ENCODE measurements at regions not wholly inside any gene's neighbourhood (a gene's known extent, or its start where the extent isn't known, plus 50 kb on each side); places are given as distances from the start of the nearest gene placed in this dataset.

- no peak for TF ChIP-seq CTCF (CRISPR knock-in tag; IDR thresholded peaks at IDR 0.05)
- no peak for TF ChIP-seq FOXM1 (CRISPR knock-in tag; IDR thresholded peaks at IDR 0.05)
- no peak for TF ChIP-seq MXD4 (CRISPR knock-in tag; IDR thresholded peaks at IDR 0.05)
- TF ChIP-seq ELF4 (CRISPR knock-in tag; IDR thresholded peaks at IDR 0.05; ENCODE audit: borderline replicate concordance): no peak
- TF ChIP-seq CBFB (CRISPR knock-in tag; IDR thresholded peaks at IDR 0.05): no peak
- TF ChIP-seq CREB1 (IDR thresholded peaks at IDR 0.05): no peak
- TF ChIP-seq CREB1 (CRISPR knock-in tag; IDR thresholded peaks at IDR 0.05): no peak
- TF ChIP-seq RFXANK (CRISPR knock-in tag; IDR thresholded peaks at IDR 0.05): no peak
- no peak for TF ChIP-seq POLR2A (IDR thresholded peaks at IDR 0.05; ENCODE audit: insufficient read depth in 1 of 2, low read depth in 2 of 2, low read length in 2 of 2)
- TF ChIP-seq TBL1XR1 (IDR thresholded peaks at IDR 0.05; ENCODE audit: borderline replicate concordance, low read length, partially characterized antibody): no peak
- TF ChIP-seq ZBTB21 (CRISPR knock-in tag; IDR thresholded peaks at IDR 0.05): no peak
- no peak for TF ChIP-seq STAT5B (CRISPR knock-in tag; IDR thresholded peaks at IDR 0.05)
- no peak for TF ChIP-seq CEBPB (IDR thresholded peaks at IDR 0.05; ENCODE audit: borderline replicate concordance, low read depth, low read length)
- TF ChIP-seq NFE2L2 (IDR thresholded peaks at IDR 0.05; ENCODE audit: low read length): no peak
These were observed 945.0 kb upstream of the PCDH20 start for GRCh38 chr13:62360609-62361008.
